Cardiac septum (tissue), 1 donor: ENCODE measurements at regions not wholly inside any gene's neighbourhood (a gene's known extent, or its start where the extent isn't known, plus 50 kb on each side); places are given as distances from the start of the nearest gene placed in this dataset.

Experiments used
- DNase-seq: peaks from one replicate; pipeline ENCODE4 v3.0.0-alpha.2; 2020; ENCODE audit warnings: low spot score
- intact Hi-C: fragments of 100-400 bp; cut with DNase I; formaldehyde crosslinking; loops from one replicate; pipeline ENCODE4 v1.14.0; 2022
- donor health status: DM: no; HTN: no; CAD: no.

DNA sequence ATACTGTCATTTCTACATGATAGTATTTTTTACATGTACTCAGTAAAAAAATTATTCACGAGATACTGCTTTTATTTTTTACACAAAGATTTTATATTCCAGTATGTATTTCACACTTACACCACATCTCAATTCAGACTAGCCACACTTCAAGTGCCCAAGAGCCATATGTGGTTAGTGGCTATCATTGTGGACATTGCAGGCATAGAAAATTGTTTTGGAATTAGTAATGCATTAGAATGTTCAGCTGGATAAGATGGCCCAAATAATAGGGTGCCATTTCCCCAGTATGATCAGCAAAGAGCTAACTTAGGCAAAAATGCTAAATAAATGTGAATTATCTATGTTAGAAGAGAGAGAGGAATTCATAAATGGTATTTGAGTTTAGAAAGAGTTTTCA is 203.8 kb upstream of the MCTP2 start:
- DNase-seq = no peak
- intact Hi-C loops = no loop called here

GRCh38 chr15:94026458-94027304 is 204.7 kb upstream of the MCTP2 start:
- intact Hi-C loops = no loop called here
- DNase-seq = no peak

DNA sequence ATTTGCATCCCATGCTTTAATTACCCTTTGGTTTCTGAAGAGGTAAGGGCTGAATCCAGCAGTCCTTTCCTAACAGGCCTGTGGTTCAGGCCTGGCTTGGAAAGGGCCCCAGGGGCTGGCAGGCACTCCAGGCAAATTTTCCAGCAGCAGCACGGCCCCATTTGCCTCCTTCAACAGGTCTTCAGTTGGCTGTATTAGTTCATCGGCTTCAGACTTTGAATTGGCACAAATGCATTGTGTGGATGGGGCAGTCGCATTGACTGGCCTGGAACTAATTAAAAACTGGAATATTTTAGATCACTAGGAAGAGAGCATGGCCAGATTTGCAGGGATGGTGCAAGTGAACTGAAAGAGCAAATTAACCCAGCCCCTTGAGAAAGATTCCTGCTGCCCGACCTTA is 207.8 kb upstream of the MCTP2 start:
- intact Hi-C loops = no loop called here
- DNase-seq = no peak

DNA sequence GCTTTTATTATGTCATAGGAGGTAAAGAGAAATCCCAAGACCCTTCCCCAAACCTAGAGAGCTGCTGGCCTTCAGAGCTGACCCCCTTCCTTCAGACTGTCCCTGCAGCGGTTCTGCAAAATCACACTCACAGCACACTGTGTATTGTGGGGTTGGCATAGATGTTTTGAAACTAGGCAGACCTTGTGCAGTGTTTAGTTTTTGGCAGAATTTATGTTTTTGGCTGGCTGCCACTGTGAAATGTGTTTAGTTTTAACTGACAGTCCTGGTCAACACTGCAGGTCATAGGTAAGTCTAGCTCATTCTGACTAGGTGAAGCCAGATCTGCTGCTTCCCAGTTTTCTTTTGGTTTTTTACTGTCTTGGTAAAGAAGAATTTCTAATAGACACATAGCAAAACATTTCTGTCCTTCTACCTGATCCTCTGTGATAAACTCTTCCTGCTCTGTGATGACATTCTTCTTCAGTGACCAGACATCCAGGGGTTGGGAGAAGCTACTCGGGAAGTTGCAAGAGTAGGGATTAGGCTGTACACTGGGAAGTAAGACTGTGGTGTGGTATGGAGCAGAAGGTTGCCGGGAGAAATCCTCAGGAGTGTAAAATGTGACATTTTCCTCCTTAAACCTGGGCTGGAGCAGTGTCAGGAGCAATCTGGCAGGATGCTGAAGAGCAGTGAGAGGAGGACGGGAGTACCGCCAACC is 209.6 kb upstream of the MCTP2 start:
- intact Hi-C loops = no loop called here
- no peak for DNase-seq

DNA sequence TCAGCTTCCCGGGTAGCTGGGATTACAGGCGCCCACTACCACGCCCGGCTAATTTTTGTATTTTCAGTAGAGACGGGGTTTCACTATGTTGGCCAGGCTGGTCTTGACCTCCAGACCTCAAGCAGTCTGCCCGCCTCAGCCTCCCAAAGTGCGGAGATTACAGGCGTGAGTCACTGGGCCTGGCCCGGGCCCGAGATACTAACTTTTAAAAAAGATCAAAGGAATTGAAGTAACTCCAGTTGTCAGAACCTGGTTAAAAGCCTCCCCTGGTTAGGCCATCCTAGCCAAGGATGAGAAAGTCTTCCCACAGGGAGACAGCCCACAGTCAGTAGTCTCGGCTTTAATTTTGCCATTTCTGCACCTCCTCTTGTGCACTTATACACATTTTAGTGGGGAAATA is 212.3 kb upstream of the MCTP2 start:
- DNase-seq = no peak

GRCh38 chr15:94015324-94015723 is 216.0 kb upstream of the MCTP2 start:
- no peak for DNase-seq
- intact Hi-C loops = no loop called here

More for the DNA sequence above, 212.3 kb upstream of the MCTP2 start:
- intact Hi-C loops = no loop called here

GRCh38 chr15:94008104-94009074 is 223.0 kb upstream of the MCTP2 start:
- intact Hi-C loops = no loop called here

DNA sequence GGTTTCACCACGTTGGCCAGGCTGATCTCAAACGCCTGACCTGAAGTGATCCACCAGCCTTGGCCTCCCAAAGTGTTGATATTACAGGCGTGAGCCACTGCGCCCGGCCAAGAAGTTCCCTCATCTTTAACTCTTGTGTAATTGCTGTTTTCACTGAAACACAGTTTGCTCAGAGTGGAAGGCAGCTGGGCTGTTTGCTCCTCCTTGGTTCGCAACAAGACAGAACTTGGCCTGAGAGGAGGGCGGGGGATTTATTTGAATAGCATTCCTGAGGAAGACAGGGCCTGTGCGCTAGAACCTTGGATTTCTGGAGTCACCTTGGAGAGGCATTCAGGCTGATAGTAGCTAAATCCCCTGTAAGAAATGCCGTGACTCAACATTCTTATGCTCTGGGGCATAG is 226.7 kb upstream of the MCTP2 start:
- intact Hi-C loops = no loop called here
- no peak for DNase-seq

More at GRCh38 chr15:94008104-94009074, 223.0 kb upstream of the MCTP2 start:
- DNase-seq = no peak

- intact Hi-C loops = no loop called here
- no peak for DNase-seq
Observed at GRCh38 chr15:94002041-94002440, 229.3 kb upstream of the MCTP2 start.

DNA sequence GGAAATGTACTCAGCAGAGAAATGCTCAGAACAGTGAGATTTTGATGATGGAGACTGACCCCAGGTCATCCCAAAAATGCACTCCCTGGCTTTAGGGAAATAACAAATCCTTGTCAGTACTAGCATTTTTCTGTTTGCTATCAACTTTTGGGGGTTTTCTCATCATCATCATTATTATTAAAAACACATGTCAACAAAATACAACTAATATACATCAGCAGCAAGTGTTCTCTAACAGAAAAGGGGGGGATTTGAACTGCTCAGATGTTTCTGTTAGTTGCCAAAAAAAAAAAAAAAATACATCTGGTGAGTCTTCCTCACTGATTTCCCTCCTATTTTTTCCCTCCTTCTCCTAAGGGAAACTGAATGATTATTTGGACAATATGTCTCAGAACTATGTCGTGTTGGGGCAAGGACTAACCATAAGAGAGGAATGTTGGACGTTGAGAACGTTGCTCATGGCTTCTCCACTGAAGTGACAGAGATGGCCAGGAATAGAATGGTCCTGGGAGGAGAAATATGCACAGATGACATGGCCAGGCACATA is 230.0 kb upstream of the MCTP2 start:
- intact Hi-C loops = no loop called here
- DNase-seq = no peak

- no peak for DNase-seq
- intact Hi-C loops = no loop called here
Observed at GRCh38 chr15:94000606-94001005, 230.8 kb upstream of the MCTP2 start.

DNA sequence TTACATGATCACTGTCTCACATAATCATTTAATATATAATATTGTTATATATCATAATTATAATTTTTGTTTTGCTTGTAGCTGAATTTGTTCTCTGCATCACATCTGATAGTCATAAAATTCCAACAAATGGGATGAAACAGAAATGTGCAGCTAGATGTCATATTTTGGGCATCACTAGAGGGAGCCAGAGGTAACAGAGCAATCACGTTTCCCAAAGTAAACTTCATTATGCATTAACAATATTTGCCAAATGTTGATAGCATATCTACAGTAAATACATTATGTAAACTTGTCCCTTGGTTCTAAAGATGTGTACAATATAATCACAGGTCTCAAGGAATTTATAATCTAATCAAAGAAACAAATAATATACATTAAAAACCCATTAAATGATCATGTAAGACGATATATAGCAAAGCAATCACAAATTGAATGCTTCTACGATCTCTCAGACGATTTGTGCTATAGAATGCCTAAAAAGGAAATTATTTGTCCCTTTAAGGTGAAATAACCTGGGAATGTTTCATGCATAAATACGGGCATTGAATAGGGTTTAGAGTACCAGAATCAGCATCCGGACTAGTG is 234.2 kb upstream of the MCTP2 start:
- intact Hi-C loops = loop anchor here (5.0 kb wide), 1 partner anchor 125 kb away; no protein-coding TSS in a partner anchor
- no peak for DNase-seq

DNA sequence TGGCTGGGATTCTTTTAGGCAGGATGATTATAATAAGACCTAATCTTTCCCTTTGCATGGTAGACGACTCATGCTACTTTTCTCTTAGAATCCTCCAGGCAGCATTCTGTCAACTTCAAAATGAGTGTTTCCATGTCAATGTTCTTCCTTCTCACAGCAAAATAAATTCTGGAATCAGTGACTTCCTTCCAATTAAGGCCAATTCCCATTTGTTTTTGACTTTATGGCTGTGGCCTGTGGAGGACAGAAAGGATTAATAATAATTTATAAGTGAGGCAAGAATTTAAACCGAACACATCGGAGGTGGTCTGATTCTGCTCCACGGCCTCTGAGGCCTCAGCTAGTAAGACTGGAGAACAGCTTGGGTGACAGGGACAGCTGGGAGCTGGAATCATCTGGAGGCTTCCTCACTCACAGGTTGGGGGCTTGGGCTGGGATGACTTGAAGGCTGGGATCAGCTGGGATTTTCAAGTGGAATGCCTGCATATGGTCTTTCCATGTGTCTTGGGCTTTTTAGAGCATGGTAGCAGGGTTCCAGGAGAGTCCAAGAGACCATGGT is 241.8 kb upstream of the MCTP2 start:
- intact Hi-C loops = no loop called here
- DNase-seq = no peak

DNA sequence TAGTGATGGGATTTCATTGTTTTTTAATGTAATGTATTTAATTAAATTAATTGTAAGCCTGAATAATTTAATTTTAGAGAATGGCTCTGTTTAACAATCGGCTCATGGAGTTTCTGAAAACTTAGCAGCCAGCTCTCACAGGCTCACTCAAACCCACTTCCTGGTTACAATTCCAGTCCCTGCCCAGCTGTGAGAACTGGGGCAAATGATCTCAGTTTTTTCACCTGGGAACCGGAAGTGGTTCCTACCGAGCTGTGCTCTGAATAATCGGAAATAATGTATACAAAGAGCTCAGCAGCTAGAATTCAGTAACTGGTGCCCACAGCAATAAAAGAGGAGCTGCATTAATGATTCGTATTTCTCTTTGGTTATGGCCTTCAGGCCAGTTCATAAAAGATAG is 244.3 kb upstream of the MCTP2 start:
- intact Hi-C loops = no loop called here
- DNase-seq = no peak

DNA sequence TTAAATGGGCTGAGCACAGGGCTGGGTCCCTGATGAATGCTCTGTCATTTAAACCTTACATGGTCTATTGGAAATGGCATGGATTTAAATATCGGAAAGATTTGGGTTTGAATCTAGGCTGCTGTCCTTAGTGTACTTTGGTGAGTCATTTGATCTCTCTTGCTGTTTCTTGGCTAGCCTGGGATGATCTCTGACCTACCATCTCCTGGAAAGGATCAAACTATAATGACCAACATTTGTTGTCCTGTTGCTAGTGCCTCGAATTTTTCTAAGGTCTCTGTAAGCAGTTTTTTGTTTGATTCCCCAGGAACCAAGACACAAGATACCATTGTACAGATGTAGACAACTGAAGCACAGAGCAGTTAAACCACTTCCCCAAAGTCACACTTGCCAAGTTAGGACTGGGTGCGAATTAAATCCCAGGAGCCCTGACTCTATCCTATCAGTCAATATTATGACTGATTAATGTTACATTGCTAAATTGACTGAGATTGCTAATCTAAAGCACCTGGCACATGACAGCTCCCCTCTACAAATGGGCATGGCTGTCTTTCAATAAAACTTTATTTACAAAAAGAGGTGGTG is 244.9 kb upstream of the MCTP2 start:
- intact Hi-C loops = no loop called here
- DNase-seq = no peak

- intact Hi-C loops = no loop called here
- DNase-seq = no peak
Observed at GRCh38 chr15:93985925-93986324, 245.4 kb upstream of the MCTP2 start.

GRCh38 chr15:93985176-93985575 is 246.2 kb upstream of the MCTP2 start:
- intact Hi-C loops = no loop called here
- DNase-seq = no peak

DNA sequence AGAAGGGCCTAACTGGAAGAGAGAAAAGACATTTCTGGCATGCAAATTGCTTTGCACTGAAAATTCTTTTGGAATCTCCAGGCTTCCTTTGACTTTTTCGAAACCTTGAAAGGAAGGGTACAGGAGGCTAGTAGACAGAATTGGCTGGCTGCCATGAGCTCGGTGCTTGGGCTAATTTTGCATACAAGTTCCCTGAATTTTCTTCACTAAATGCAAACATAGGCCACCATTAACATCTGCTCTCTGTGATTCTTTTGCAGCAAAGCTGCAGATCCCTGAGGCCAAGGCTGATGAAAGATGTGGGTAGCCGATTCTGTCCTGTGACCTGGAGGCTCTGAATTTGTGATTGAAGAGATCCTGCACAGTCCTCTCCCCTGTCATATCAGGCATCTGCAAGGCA is 247.8 kb upstream of the MCTP2 start:
- DNase-seq = no peak

More for the DNA sequence above, 247.8 kb upstream of the MCTP2 start:
- intact Hi-C loops = loop anchor here (5.0 kb wide), 1 partner anchor 946 kb away; no protein-coding TSS in a partner anchor
